ENCODE measurements at regions not wholly inside any gene's neighbourhood (a gene's known extent, or its start where the extent isn't known, plus 50 kb on each side); places are given as distances from the start of the nearest gene placed in this dataset.

GRCh38 chr12:92993259-92993658 lies 64.2 kb upstream of the EEA1 start:
- intact Hi-C loops (cut with DNase I), result no loop called here

GRCh38 chr12:92995258-92995903 lies 66.3 kb upstream of the EEA1 start:
- Histone ChIP-seq H3K9me3 (ENCODE audit: control insufficient read depth in 2 of 3, insufficient read depth in 1 of 3, low read length in 3 of 3) (no peaks in the 10 kb centered on the region), H3K9ac (ENCODE audit: low read length in 3 of 3) (no peak overlapping the region), H3K27me3 (ENCODE audit: control insufficient read depth, insufficient read depth, low read length) (no peaks in the 10 kb centered on the region), H3K36me3 (ENCODE audit: control insufficient read depth in 2 of 3, insufficient read depth in 3 of 3, low read length in 3 of 3) (no peaks in the 10 kb centered on the region), H3K27ac (ENCODE audit: low read depth in 2 of 2, low read length in 2 of 2) (no peak overlapping the region), H3K4me1 (ENCODE audit: control insufficient read depth in 2 of 3, insufficient read depth in 2 of 3, low read depth in 1 of 3, low read length in 3 of 3) (no peaks in the 10 kb centered on the region), H3K4me3 (ENCODE audit: low read length in 3 of 3) (no peak overlapping the region)
- no peak for TF ChIP-seq CTCF (IDR thresholded peaks at IDR 0.05; ENCODE audit: borderline replicate concordance, extremely low read depth, insufficient read depth)
- intact Hi-C loops (cut with DNase I), result no loop called here
- DNase-seq, result no peak
- FAIRE-seq, result no peak

More at GRCh38 chr12:92993259-92993658, 64.2 kb upstream of the EEA1 start:
- TF ChIP-seq CTCF (IDR thresholded peaks at IDR 0.05; ENCODE audit: borderline replicate concordance, extremely low read depth, insufficient read depth), result no peak
- no peak overlapping the region for H3K27ac ChIP-seq (ENCODE audit: low read depth in 2 of 2, low read length in 2 of 2)
- H3K36me3 ChIP-seq (ENCODE audit: control insufficient read depth in 2 of 3, insufficient read depth in 3 of 3, low read length in 3 of 3), result no peaks in the 10 kb centered on the region
- H3K27me3 ChIP-seq (ENCODE audit: control insufficient read depth, insufficient read depth, low read length), result no peaks in the 10 kb centered on the region
- H3K4me3 ChIP-seq (ENCODE audit: low read length in 3 of 3), result no peak overlapping the region
- no peak overlapping the region for H3K9ac ChIP-seq (ENCODE audit: low read length in 3 of 3)
- FAIRE-seq (no peak), DNase-seq (no peak)
- H3K4me1 ChIP-seq (ENCODE audit: control insufficient read depth in 2 of 3, insufficient read depth in 2 of 3, low read depth in 1 of 3, low read length in 3 of 3), result peaks cover 0 to 5% (median 0%) of the 10 kb centered on the region in 3 donors
- H3K9me3 ChIP-seq (ENCODE audit: control insufficient read depth in 2 of 3, insufficient read depth in 1 of 3, low read length in 3 of 3), result no peaks in the 10 kb centered on the region

- FAIRE-seq, result no peak
- H3K4me1 ChIP-seq (ENCODE audit: control insufficient read depth in 2 of 3, insufficient read depth in 2 of 3, low read depth in 1 of 3, low read length in 3 of 3), result no peaks in the 10 kb centered on the region
- no peak for TF ChIP-seq CTCF (IDR thresholded peaks at IDR 0.05; ENCODE audit: borderline replicate concordance, extremely low read depth, insufficient read depth)
- no peaks in the 10 kb centered on the region for H3K36me3 ChIP-seq (ENCODE audit: control insufficient read depth in 2 of 3, insufficient read depth in 3 of 3, low read length in 3 of 3)
- intact Hi-C loops (cut with DNase I), result loop anchor here (10.0 kb wide), 1 partner anchor 385 kb away; no protein-coding TSS in a partner anchor
- no peaks in the 10 kb centered on the region for H3K27me3 ChIP-seq (ENCODE audit: control insufficient read depth, insufficient read depth, low read length)
- no peak overlapping the region for H3K9ac ChIP-seq (ENCODE audit: low read length in 3 of 3)
- H3K9me3 ChIP-seq (ENCODE audit: control insufficient read depth in 2 of 3, insufficient read depth in 1 of 3, low read length in 3 of 3), result no peaks in the 10 kb centered on the region
- no peak overlapping the region for H3K27ac ChIP-seq (ENCODE audit: low read depth in 2 of 2, low read length in 2 of 2)
- H3K4me3 ChIP-seq (ENCODE audit: low read length in 3 of 3), result no peak overlapping the region
- no peak for DNase-seq
Observed at GRCh38 chr12:93000026-93000425, 70.9 kb upstream of the EEA1 start.

GRCh38 chr12:93001407-93001806 lies 72.3 kb upstream of the EEA1 start:
- H3K36me3 ChIP-seq (ENCODE audit: control insufficient read depth in 2 of 3, insufficient read depth in 3 of 3, low read length in 3 of 3), result no peaks in the 10 kb centered on the region
- no peaks in the 10 kb centered on the region for H3K27me3 ChIP-seq (ENCODE audit: control insufficient read depth, insufficient read depth, low read length)
- no peak overlapping the region for H3K9ac ChIP-seq (ENCODE audit: low read length in 3 of 3)
- no peaks in the 10 kb centered on the region for H3K9me3 ChIP-seq (ENCODE audit: control insufficient read depth in 2 of 3, insufficient read depth in 1 of 3, low read length in 3 of 3)
- intact Hi-C loops (cut with DNase I), result loop anchor here (10.0 kb wide), 1 partner anchor 383 kb away; no protein-coding TSS in a partner anchor
- H3K4me1 ChIP-seq (ENCODE audit: control insufficient read depth in 2 of 3, insufficient read depth in 2 of 3, low read depth in 1 of 3, low read length in 3 of 3), result no peaks in the 10 kb centered on the region
- H3K27ac ChIP-seq (ENCODE audit: low read depth in 2 of 2, low read length in 2 of 2), result no peak overlapping the region
- no peak for FAIRE-seq
- TF ChIP-seq CTCF (IDR thresholded peaks at IDR 0.05; ENCODE audit: borderline replicate concordance, extremely low read depth, insufficient read depth), result no peak
- DNase-seq, result no peak
- no peak overlapping the region for H3K4me3 ChIP-seq (ENCODE audit: low read length in 3 of 3)

Data from kidney (tissue), 13 donors.